ENCODE measurements at regions not wholly inside any gene's neighbourhood (a gene's known extent, or its start where the extent isn't known, plus 50 kb on each side); places are given as distances from the start of the nearest gene placed in this dataset.

DNA sequence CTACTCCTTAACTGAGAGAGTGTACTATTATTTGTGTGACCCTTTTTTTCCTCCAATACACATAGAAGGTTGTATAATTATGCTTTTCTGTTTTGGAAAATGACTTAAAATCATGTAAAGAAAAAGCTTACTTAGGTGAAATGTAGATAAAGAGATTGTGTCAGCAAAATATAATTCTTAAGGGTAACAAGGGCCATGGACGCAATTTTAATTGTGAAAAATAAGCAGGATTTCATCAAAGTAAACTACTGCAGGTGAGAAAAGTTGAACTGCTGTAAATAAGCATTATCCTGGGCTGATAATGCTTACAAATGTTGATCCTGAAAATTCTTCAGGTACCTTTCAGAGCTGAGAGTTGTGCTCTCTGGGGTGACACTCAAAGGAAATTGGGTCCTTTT lies 141.5 kb downstream of the RPIA start:
- no peak for DNase-seq (ENCODE audit: low spot score)

GRCh38 chr2:88834376-88834775 lies 142.9 kb downstream of the RPIA start:
- no peak for DNase-seq (ENCODE audit: low spot score)

GRCh38 chr2:88834866-88835265 lies 143.4 kb downstream of the RPIA start:
- DNase-seq (ENCODE audit: low spot score) = no peak

- DNase-seq (ENCODE audit: low spot score) = no peak
These were observed 144.3 kb downstream of the RPIA start for GRCh38 chr2:88835726-88836125.

- DNase-seq (ENCODE audit: low spot score) = no peak
These were observed 144.9 kb downstream of the RPIA start for GRCh38 chr2:88836351-88836750.

DNA sequence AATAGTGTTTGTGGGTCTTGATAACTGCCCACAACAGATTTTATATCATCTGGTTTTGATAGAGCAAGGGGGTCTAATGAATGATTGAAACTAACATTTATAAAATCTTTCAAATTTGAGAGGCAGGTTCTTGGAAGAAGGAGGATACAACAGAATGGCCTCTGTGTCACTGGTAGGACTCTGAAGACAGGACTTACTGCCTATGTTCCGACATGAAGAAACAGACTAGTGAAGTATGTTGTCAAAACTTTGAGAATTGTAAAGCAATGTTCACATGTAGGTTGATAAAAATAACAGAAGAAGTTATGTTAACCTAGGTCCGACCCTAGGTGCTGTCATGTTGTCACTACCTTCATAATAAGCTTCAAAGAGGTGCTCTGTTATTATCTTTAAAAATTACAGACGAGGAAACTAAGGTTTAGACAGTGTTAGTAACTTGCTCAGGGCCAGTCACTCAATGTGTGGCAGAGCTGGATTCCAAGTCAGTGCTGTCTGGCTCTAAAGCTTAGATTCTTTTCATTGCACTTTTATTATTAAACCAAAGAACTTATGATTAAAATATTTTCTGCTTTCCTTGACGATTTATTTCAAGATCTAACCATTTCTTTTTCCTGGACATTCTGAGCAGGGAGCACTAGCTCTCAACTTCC lies 146.2 kb downstream of the RPIA start:
- no peak for DNase-seq (ENCODE audit: low spot score)

DNA sequence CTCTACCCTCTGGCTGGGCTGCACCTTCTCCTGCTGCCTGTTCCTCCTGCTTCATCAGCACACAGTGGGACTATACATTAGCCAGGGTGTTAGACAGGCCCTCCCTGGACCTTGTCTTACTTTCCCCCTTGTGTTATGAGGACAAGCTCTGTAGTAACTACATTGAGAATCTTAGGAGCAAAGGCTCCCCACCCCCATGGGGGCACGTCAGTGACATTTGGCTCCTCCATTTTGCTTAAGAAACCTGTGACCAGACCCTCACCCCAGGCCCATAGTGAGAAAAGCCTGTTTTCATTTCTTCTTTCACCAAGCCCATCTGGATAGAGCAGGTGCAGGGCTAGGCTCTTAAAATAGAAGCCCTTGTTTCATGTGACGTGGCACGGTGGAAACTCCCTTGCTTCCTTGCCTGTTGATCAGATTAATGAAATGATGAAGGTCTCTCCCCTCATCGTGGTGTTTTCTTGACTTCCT lies 146.7 kb downstream of the RPIA start:
- no peak for DNase-seq (ENCODE audit: low spot score)

- no peak for DNase-seq (ENCODE audit: low spot score)
These were observed 149.9 kb downstream of the RPIA start for GRCh38 chr2:88841224-88841929.

- DNase-seq (ENCODE audit: low spot score) = no peak
These were observed 151.4 kb downstream of the RPIA start for GRCh38 chr2:88842656-88843460.

GRCh38 chr2:88843651-88844050 lies 152.2 kb downstream of the RPIA start:
- no peak for DNase-seq (ENCODE audit: low spot score)

DNA sequence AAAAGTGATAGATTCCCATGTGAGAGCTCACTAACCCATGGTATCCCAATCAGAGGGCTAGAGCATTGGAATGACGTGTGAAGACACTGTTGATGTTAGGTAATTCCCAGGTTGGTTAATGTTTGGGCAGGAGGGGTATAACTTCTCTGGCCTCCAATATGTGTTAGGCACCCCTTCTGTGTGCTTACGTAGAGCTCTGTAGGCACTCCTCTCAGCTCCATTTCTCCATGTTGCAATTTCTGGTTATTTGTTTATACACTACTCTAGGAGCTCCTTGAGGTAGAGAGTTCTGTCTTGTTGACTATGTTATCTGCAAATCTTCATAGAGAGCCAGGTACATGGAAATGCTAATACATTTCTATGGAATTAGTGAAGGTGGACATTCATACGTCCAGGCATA lies 153.5 kb downstream of the RPIA start:
- DNase-seq (ENCODE audit: low spot score) = no peak

DNA sequence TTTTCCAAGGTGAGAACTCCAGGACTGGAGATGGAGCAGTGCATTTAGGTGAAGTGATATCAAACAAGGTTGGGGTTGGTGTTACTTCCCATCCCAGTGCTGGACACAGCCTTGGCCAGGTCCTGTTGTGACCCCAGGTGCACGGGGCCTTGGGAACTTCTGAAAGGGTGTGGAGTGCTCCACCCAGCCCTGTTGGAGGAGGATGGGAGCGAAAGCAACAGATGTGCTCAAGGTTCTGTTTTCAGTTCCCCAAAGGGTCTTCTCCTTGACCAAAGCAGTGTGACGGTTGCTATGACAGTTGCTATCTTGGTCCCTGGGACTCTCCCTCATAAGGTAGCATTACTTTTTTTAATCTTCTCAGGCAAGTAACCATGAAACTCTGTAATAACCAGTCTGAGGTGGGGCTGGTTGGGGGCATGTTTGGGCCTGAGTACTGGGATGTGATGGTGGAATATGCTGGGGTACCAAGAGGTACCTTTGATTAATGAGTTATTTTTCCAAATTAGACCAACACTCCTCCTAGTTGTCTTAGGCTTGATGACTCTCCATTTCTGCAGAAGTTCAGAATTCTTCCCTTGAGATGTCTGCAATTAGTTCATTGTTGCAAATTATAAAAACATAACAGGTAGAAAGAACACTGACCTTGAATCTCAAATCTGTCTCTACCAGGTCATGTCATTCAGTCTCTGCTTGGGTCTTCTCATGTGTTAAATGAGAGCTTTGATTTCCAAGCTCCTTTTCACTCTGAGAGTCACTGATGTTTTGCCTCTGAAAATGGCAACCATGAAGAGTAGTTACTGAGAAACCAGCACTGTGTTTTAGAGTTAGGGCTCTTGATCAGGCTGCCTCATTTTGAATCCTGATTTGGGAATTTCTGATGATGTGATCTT lies 154.5 kb downstream of the RPIA start:
- DNase-seq (ENCODE audit: low spot score) = no peak

- DNase-seq (ENCODE audit: low spot score) = no peak
These were observed 161.4 kb downstream of the RPIA start for GRCh38 chr2:88852753-88853402.

DNA sequence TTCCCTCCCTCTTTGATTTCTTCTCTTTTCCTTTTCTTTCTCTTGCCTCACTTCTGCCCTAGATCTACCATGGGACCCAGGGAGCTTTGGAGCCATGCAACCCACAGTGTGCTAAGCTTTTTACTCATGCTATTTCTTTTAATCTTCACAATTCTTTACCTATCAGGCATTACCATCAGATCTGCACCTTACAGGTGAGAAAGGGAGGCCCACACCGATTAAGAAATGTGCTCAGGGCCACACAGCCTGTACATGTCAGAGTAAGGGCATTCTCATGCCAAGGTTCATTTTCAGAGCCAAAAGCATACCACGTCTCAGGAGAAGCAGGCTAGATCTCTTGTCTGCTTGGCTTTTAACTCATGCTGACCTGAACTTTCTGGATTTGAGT lies 161.9 kb downstream of the RPIA start:
- DNase-seq (ENCODE audit: low spot score) = no peak

DNA sequence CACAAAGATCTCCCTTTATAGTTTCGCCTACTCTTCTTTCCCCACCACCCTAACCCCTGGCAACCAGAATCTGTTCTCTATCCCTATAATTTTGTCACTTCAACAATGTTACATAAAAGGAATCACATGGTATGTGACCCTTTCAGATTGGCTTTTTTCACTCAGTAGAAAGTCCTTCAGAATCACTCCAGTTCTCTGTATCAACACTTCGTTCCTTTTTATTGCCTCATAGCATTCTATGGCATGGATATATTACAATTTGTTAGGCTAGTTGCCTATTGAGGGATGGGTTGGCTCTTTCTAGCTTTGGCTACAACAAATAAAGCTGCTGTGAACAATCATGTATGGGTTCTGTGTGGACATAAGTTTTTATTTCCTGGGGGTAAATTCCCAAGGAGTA lies 163.1 kb downstream of the RPIA start:
- no peak for DNase-seq (ENCODE audit: low spot score)

- DNase-seq (ENCODE audit: low spot score) = no peak
These were observed 164.3 kb downstream of the RPIA start for GRCh38 chr2:88855620-88856408.

- no peak for DNase-seq (ENCODE audit: low spot score)
These were observed 165.1 kb downstream of the RPIA start for GRCh38 chr2:88856409-88857135.

DNA sequence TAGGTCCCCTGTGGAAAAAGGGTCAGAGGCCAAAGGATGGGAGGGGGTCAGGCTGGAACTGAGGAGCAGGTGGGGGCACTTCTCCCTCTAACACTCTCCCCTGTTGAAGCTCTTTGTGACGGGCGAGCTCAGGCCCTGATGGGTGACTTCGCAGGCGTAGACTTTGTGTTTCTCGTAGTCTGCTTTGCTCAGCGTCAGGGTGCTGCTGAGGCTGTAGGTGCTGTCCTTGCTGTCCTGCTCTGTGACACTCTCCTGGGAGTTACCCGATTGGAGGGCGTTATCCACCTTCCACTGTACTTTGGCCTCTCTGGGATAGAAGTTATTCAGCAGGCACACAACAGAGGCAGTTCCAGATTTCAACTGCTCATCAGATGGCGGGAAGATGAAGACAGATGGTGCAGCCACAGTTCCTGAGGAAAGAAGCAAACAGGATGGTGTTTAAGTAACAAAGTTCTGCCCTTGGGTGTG lies 165.8 kb downstream of the RPIA start:
- DNase-seq (ENCODE audit: low spot score) = no peak

GRCh38 chr2:88857951-88858411 lies 166.5 kb downstream of the RPIA start:
- no peak for DNase-seq (ENCODE audit: low spot score)

- DNase-seq (ENCODE audit: low spot score) = no peak
These were observed 168.0 kb downstream of the RPIA start for GRCh38 chr2:88859461-88859860.

Data from hepatic stellate cell (primary cell).